Upper lobe of left lung (tissue), 6 donors: ENCODE measurements at regions not wholly inside any gene's neighbourhood (a gene's known extent, or its start where the extent isn't known, plus 50 kb on each side); places are given as distances from the start of the nearest gene placed in this dataset.

Experiments
- ATAC-seq, 2 donors: fragments of 200-7000 bp; cut with Tn5 transposase; one replicate each; pipeline ENCODE4 v1.9.1; 2022; ENCODE audit warnings: mild to moderate bottlenecking in 2 of 2, moderate library complexity in 2 of 2; ENCODE audit not compliant: low FRiP score in 2 of 2
- DNase-seq, 2 donors: peaks; one replicate each; pipeline ENCODE4 v3.0.0-alpha.2; 2019 to 2020
- H3K27ac ChIP-seq, 4 donors: fragments of 200-600 bp; sonication (generic); one replicate each; pipeline ENCODE4 v1.5.1; 2016 to 2019
- H3K27me3 ChIP-seq, 4 donors: fragments of 200-600 bp; sonication (generic); one replicate each; pipeline ENCODE4 v1.5.1; 2017 to 2019
- H3K36me3 ChIP-seq, 4 donors: fragments of 200-600 bp; sonication (generic); one replicate each; pipeline ENCODE4 v1.5.1; 2016 to 2019
- H3K4me1 ChIP-seq, 4 donors: fragments of 200-600 bp; sonication (generic); one replicate each; pipeline ENCODE4 v1.5.1; 2018 to 2019
- H3K4me3 ChIP-seq, 4 donors: fragments of 200-600 bp; sonication (generic); one replicate each; pipeline ENCODE4 v1.5.1; 2017 to 2019; ENCODE audit warnings: mild to moderate bottlenecking in 2 of 4, moderate library complexity in 1 of 4
- H3K9me3 ChIP-seq, 4 donors: fragments of 200-600 bp; sonication (generic); one replicate each; pipeline ENCODE4 v1.5.1; 2018 to 2019
- EP300 ChIP-seq, 4 donors: sonication (generic); formaldehyde crosslinking; IDR thresholded peaks; one replicate each; pipeline ENCODE4 v1.5.1; 2017; ENCODE audit warnings: antibody characterized with exemption in 4 of 4, control low read depth in 2 of 4
- POLR2A ChIP-seq, 4 donors: fragments of 450-650 bp; IDR thresholded peaks; one replicate each; pipeline ENCODE4 v1.5.1; 2016 to 2017; ENCODE audit warnings: antibody characterized with exemption in 4 of 4, mild to moderate bottlenecking in 2 of 4
- POLR2AphosphoS5 ChIP-seq, 2 donors: sonication (generic); formaldehyde crosslinking; IDR thresholded peaks; one replicate each; pipeline ENCODE4 v1.5.1; 2017; ENCODE audit warnings: antibody characterized with exemption in 2 of 2
- WGBS, 2 donors: methylation state at CpG; one replicate each; pipeline ENCODE4 v1.1.5; 2017 to 2018; 5-methylcytosine and 5-hydroxymethylcytosine counted together
- TF ChIP-seq, protein P1 (sequence below), 6 experiments: fragments of 450-650 bp in 4 of 6; fragments of 200-600 bp in 2 of 6; sonication (generic) in 2 of 6; IDR thresholded peaks; one replicate each; pipeline ENCODE4 v1.5.1; 2016 to 2019; ENCODE audit warnings: antibody characterized with exemption in 6 of 6
- donor health status: DM: no; HTN: no; CAD: no; lungs with moderate emphysema.
- donor health status: DM: no; HTN: yes; CAD: no; lungs with severe emphysema.

GRCh38 chr12:71353607-71354006 lies 86.0 kb upstream of the LGR5 start:
- H3K4me3 ChIP-seq, result no peak overlapping the region
- ATAC-seq (no peak), DNase-seq (no peak)
- no peak for TF ChIP-seq EP300 (IDR thresholded peaks at IDR 0.05)
- TF ChIP-seq, protein P1, sequence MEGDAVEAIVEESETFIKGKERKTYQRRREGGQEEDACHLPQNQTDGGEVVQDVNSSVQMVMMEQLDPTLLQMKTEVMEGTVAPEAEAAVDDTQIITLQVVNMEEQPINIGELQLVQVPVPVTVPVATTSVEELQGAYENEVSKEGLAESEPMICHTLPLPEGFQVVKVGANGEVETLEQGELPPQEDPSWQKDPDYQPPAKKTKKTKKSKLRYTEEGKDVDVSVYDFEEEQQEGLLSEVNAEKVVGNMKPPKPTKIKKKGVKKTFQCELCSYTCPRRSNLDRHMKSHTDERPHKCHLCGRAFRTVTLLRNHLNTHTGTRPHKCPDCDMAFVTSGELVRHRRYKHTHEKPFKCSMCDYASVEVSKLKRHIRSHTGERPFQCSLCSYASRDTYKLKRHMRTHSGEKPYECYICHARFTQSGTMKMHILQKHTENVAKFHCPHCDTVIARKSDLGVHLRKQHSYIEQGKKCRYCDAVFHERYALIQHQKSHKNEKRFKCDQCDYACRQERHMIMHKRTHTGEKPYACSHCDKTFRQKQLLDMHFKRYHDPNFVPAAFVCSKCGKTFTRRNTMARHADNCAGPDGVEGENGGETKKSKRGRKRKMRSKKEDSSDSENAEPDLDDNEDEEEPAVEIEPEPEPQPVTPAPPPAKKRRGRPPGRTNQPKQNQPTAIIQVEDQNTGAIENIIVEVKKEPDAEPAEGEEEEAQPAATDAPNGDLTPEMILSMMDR (IDR thresholded peaks at IDR 0.05), result no peak
- TF ChIP-seq POLR2A (IDR thresholded peaks at IDR 0.05), result no peak
- TF ChIP-seq POLR2AphosphoS5 (IDR thresholded peaks at IDR 0.05), result no peak
- no peaks in the 10 kb centered on the region for H3K4me1 ChIP-seq
- no peak overlapping the region for H3K27ac ChIP-seq
- no peaks in the 10 kb centered on the region for H3K27me3 ChIP-seq
- 77 to 79% methylated on average over 2 of the region's 2 CpGs for WGBS, 2 donors
- H3K36me3 ChIP-seq, result no peaks in the 10 kb centered on the region
- H3K9me3 ChIP-seq, result no peaks in the 10 kb centered on the region

GRCh38 chr12:71349950-71350349 lies 89.6 kb upstream of the LGR5 start:
- no peaks in the 10 kb centered on the region for H3K4me1 ChIP-seq
- ATAC-seq (no peak), DNase-seq (no peak)
- TF ChIP-seq POLR2A (IDR thresholded peaks at IDR 0.05), result no peak
- TF ChIP-seq EP300 (IDR thresholded peaks at IDR 0.05), result no peak
- TF ChIP-seq, protein P1 (IDR thresholded peaks at IDR 0.05), result no peak
- no peak for TF ChIP-seq POLR2AphosphoS5 (IDR thresholded peaks at IDR 0.05)
- no peaks in the 10 kb centered on the region for H3K36me3 ChIP-seq
- H3K9me3 ChIP-seq, result no peaks in the 10 kb centered on the region
- H3K27me3 ChIP-seq, result no peaks in the 10 kb centered on the region
- no peak overlapping the region for H3K27ac ChIP-seq
- 76 to 83% methylated on average over 2 of the region's 2 CpGs for WGBS, 2 donors
- H3K4me3 ChIP-seq, result no peak overlapping the region

DNA sequence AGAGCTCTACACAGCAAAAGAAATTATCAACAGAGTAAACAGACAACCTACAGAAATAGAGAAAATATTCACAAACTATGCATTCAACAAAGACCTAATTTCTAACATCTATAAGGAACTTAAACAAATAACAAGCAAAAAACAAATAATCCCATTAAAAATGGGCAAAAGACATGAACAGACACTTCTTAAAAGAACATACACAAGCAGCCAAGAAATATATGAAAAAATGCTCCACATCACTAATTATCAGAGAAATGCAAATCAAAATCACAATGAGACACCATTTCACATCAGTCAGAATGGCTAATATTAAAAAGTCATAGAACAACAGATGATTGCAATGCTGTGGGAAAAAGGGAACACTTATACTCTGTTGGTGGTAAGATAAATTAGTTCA lies 100.7 kb upstream of the LGR5 start:
- DNase-seq, result no peak
- Histone ChIP-seq H3K4me3 (no peak overlapping the region), H3K27ac (no peak overlapping the region), H3K36me3 (no peaks in the 10 kb centered on the region), H3K4me1 (no peaks in the 10 kb centered on the region), H3K27me3 (no peaks in the 10 kb centered on the region), H3K9me3 (peaks cover 0 to 2% (median 0%) of the 10 kb centered on the region in 4 donors)
- ATAC-seq, result no peak
- TF ChIP-seq POLR2A (IDR thresholded peaks at IDR 0.05) (no peak), EP300 (IDR thresholded peaks at IDR 0.05) (no peak), POLR2AphosphoS5 (IDR thresholded peaks at IDR 0.05) (no peak)
- TF ChIP-seq, protein P1 (IDR thresholded peaks at IDR 0.05), result no peak

GRCh38 chr12:71335963-71336257 lies 103.7 kb upstream of the LGR5 start:
- ATAC-seq, result no peak
- Histone ChIP-seq H3K9me3 (peaks cover 0 to 2% (median 0%) of the 10 kb centered on the region in 4 donors), H3K36me3 (no peaks in the 10 kb centered on the region), H3K4me3 (no peak overlapping the region), H3K27ac (no peak overlapping the region), H3K27me3 (no peaks in the 10 kb centered on the region), H3K4me1 (no peaks in the 10 kb centered on the region)
- TF ChIP-seq POLR2A (IDR thresholded peaks at IDR 0.05), result no peak
- no peak for TF ChIP-seq EP300 (IDR thresholded peaks at IDR 0.05)
- TF ChIP-seq, protein P1 (IDR thresholded peaks at IDR 0.05), result no peak
- no peak for TF ChIP-seq POLR2AphosphoS5 (IDR thresholded peaks at IDR 0.05)
- no peak for DNase-seq

DNA sequence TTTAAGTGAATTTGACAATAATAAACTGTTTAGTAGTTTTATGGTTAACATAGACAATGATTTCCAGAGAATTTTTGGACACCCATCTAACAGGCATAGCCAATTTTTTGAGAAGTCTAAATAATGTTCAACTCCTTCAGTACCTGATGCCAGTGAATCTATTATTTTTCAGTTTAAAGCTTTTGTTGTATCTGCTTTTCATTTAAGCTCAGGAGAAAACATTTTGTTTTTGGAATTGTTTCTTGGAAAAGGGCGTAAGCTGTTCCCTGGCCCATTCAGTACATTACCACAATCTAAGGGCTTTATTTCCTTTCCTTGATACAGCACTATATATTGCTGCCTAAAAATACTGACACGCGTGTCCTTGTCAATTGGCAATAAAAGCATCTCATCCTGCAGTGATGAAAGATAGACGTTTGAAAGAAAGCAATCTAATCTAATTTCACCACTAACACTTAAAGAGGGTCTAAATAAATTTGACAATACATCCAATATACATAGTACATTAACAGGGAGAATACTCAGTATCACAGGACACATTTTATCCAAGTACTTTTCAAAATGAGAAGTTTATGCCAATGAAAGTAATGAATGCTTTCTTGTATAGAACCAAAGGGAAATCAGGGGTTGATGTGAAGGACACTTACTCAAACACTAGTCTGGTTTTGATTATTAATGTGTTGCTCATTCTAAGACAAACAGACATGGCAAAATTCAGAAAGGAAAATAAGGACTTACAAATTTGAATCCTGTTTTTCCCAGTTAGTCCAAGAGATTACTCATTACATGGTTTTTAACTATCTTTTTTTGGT lies 104.2 kb upstream of the LGR5 start:
- Histone ChIP-seq H3K9me3 (peaks cover 0 to 2% (median 0%) of the 10 kb centered on the region in 4 donors), H3K27me3 (no peaks in the 10 kb centered on the region), H3K36me3 (no peaks in the 10 kb centered on the region), H3K27ac (no peak overlapping the region), H3K4me1 (no peaks in the 10 kb centered on the region), H3K4me3 (no peak overlapping the region)
- TF ChIP-seq, protein P1 (IDR thresholded peaks at IDR 0.05), result no peak
- TF ChIP-seq POLR2AphosphoS5 (IDR thresholded peaks at IDR 0.05), result no peak
- no peak for TF ChIP-seq EP300 (IDR thresholded peaks at IDR 0.05)
- TF ChIP-seq POLR2A (IDR thresholded peaks at IDR 0.05), result no peak
- no peak for DNase-seq
- WGBS, 2 donors, result 84 to 85% methylated on average over 4 of the region's 4 CpGs
- no peak for ATAC-seq
